NCI-H2029 treated with DMSO at 0.1 percent for 48 hours (cell line): ENCODE measurements at regions not wholly inside any gene's neighbourhood (a gene's known extent, or its start where the extent isn't known, plus 50 kb on each side); places are given as distances from the start of the nearest gene placed in this dataset.
"Not testable (repeated sequence)": the region's sequence is repeated elsewhere in the genome, so short reads cannot be mapped to it uniquely, and the experiment has no call there.

ENCODE experiments used
- DNase-seq: peaks from one replicate; lab custom pipeline; 2025; lab: John Stamatoyannopoulos, UW

DNA sequence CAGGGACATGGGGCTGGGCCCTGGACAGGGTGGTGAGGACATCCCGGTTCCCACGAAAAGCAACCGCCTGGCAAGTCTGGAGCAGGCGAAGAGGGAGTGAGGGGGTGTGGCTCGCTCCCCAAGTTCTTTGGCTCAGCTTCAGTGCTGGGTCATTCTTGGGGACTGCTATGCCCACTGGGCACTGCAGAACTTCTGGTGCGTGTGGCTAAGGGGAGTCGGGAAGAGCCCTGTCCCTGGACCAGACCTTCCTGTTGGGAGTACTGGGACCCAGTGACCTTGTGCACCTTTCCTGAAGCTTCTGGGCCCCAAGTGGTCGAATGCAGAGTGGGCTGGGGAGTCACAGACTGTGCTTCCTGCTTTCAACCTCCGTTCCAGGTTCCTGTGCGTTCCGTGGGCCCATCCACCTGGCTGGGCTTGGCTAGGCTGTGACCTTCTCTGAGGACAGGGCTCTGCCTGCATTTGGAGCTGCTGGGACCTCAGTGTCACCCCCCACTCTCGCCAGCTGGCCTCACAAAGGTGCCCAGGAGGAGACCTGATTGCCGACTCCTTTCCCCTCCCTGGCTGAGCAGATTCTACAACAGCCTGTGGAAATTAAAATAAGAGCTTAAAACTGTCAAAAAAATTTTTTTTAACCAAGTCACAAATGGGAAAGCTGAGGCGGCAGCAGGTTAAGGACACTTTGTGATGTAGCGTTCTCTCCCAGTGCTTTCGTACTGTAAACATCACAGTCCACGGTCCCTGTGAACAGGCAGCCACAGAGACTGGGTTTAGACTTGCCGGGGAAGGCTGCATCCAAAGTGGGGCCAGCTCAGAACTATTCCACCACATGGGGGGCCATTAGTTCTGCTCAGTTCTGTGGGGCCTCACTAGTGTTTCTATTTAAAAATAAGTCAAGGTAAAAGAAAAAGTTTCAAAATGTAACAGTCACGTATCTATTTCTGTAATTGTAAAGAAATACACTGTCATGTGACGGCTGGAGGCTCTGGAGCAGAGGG is 63.8 kb upstream of the WNT7B start:
- DNase-seq, result no peak

DNA sequence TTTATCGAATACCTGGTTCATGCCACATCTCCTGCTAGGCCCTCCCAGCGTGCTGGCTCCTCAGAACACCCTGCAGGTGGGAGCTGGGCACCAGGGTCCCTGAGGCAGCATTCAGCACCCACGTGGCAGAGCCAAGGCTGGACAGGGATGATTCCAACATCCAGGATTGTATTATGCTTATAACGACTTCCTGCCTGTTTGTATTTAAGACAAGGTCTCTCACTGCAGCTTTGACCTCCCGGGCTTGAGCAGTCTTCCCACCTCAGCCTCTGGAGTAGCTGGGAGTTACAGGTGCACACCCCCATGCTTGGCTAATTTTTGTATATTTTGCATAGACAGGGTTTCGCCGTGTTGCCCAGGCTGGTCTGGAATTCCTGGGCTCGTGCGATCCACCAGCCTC is 64.7 kb upstream of the WNT7B start:
- no peak for DNase-seq

DNA sequence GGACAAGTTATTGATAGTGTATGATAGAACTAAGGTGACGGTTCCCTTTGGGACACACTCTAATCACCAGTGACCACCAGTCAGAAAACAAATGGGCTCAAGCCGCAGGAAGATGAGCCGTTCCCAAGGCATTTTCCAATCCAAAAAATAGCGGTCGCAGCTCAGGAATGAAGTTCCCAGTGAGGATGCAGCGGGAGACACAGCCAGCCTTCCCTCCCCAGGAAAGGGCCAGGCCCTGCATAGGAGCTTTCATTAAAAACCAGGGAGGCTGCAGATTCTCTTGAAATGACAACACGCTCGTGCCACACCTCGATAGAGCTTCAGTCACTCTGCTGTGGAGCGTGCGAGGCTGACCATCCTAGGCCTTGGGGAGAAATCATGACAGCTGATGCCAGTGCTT is 65.8 kb upstream of the WNT7B start:
- no peak for DNase-seq

DNA sequence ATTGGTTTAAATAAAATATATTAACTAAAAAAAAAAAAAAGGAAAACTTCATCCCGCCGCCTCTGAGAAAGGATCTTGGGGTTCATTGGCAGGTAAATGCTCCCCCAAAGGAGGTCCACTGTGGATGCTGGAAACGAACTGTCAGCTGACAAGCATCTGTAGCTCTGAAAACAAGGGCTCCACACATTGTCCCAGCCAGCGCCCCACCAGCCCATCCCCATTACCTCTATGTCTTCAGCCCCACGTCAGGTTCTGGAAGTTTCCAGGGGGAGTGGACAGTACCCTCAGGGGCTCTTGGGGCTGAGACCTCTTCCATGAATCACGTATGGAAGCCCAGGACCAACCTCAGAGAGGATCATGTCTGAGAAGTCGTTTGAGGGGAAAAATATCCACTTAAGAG is 66.4 kb upstream of the WNT7B start:
- DNase-seq, result no peak

DNA sequence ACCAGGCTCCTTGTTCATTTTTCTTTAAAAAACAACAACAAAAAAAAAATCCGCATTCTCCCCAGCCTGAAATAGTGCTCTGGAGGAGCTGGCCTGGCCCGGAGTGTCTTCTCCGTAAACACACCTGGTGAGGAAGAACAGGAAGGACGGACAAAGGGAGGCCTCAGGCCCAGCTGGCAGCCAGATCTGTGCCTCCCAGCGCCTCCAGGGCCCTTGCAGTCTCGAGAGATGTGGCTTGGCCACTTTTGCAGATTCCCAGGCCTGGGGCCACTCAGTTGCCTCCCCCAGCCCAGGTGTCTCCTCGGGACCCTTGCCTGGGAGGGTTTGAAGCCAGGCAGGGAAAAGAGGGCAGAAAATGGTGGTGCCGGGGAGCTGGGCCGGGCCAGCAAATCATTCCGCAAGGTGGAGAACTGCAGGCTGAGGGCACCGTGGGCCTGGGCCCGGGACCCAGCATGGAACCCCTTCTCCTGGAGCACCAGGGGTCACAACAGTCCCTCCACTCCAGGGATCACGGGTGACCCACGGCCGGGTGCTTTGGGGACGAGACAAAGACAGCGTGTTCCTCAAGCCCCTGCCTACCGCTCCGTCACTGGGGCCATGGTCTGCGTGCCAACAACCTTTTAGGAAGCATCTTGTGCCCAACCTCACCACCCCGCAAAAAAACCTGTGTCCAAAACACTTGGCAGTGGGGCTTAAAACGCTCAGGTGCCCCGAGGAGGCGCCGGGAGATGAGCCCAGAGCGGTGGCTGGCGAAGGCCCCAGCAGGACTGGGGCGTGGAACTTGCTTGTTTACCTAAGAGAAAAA is 67.1 kb upstream of the WNT7B start:
- peak; percentile 61 for DNase-seq

DNA sequence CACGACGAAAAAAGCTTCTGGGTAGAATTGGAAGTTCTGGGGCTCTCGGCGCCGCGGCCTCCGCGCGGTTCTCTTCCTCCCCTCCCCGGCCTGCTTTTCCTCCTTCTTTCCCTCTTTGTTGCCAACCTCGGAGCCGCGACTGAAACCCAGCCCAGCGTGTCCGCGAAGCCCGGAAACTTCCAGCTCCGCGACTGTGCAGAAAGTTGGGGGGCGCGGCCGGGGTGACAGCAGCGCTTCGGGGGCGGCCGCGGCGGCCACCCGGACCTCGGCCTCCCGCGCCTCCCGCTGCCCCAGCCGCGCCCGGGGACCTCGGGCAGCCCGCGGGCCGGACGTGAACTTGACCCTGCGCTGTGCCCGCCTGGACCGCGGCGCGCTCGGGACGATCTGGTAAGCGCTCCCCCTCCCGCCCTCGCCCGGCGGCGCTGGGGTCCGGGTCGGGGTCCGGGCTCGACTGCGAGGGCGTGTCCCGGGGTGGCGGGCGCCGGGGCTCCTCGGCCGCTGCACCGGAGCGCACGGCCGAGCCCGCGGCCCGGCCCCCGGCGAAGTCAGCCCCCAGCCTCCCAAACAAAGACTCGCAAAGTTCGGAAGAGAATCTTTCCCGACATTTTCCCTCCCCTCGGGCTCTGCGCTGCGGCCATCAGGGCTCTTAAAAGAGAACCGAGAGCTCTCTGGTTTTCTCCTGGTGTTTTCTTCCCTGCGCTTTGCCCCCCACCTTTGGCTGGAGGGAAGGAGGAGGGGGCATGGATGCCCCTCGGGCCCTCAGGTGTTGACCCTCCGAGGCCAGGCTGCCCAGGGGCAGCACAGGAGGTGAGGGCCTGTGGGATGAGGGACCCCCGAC is 67.9 kb upstream of the WNT7B start:
- DNase-seq, result no peak

DNA sequence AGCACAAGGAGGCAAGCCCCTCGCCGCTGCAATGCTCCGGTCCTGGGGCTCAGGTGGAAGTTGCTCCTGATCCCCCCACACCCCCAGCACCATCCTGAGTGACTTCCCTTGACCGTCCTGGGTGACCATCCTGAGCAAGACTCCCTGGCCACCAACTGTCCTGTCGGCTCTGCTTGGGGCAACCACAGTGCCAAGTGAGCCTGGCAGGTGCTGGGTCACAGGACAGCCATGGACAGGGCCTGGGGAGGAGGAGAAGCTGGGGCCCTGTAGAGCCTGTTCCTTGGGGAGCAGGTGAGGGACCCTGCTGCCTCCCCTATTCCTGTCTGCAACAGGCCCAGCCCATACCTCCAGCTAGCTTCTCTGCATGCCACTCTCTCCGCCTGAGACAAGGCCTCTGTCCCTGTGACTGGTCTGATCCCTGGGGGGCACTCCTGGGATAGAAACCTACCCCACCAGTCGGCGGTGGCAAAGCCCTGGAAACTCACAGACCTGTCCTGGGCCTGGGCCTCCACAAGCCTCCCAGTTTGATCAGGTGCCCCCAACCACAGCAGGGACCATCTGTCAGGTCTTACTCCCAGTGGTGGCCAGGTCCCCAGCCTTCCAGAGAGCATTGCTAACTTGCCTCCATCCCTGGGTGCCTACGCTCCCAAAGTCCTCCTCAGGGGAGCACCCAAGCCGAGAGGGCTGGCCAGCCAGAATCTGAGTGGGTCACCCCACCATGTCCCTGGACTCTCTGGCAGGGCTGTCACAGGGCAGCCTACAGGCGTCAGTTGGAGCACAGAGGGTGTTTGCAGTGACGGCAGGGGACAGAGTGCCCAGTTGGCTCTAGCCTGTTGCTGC is 68.7 kb upstream of the WNT7B start:
- DNase-seq, result no peak

DNA sequence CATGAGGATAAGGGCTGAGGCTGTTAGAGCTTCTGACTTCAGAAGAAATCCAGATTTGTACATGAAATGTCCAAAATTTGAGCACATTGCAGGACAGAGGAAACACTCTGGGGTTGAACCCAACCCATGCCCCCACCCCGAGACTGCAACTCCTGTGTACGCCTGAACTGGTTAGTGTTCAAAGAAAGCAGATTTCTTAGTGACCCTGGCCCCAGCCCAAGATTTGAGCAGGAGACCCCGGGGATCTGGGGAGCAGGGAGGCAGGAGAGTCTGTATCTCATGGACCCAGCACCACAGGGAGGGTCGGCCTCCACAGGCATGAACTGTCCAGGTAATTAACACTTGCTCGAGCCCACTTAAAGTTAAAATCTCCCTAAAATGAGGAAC is 69.3 kb upstream of the WNT7B start:
- no peak for DNase-seq

DNA sequence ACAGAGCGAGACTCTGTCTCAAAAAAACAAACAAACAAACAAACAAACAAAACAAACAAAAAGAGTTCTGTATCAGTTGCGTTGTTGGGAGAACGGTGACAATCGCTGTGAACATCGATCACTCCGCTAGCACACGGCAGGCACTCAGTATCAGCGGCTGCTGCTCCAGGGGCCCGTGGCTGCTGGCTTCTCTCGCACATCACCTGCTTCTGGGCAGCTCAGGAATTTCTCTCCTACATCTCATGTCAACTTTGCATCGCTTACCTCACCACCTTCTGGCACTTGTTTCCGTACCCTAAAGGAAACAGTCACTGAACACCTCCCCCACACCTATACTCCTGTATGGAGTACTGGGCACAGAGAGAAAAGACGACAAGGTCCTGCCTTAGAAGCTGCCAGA is 70.3 kb upstream of the WNT7B start:
- no peak for DNase-seq

DNA sequence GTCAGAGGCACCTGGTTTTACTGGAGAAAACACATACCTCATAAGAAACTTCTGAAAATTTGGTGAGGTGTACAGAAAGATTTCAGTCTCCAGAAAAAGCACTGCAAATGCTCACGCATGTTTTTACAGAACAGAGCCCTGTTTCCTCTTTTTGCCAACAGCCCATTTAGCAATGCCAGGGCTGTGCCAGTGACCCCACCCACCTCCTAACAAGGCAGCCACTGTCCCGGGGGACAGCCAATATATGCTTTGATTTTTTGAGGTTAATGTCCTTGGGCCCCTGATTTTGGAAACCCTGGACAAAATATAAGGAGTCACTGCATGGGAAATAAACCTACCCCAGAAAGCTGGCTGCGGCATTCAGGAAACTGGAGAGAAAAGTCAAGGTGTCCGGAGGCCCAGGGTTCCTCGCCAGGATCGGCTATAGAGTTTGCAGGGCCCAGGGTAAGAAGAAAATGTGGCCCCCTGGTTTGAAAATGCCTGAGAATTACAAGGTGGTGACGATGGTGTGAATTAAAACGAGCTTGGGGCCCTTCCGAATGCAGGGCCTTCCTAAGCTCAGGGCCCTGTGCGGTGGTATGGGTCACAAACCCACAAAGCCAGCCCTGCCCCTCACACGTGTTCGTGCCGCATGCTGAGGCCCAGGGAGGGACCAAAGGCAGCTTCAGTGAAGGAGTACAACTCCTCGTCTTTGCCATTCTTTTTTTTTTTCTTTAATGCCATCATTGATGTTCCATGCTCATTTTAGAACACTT is 71.1 kb upstream of the WNT7B start:
- no peak for DNase-seq

DNA sequence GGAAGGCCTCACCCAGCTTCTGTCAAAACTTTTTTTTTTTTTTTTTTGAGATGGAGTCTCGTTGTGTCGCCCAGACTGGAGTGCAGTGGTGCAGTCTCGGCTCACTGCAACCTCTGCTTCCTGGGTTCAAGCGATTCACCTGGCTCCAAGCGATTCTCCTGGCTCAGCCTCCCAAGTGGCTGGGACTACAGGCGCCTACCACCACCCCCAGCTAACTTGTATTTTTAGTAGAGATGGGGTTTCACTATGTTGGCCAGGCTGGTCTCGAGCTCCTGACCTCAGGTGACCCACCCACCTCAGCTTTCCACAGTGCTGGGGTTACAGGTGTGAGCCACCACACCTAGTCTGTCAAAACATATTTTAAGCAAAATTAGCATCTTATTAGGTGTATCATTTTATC is 71.7 kb upstream of the WNT7B start:
- DNase-seq, result not testable (repeated sequence)

DNA sequence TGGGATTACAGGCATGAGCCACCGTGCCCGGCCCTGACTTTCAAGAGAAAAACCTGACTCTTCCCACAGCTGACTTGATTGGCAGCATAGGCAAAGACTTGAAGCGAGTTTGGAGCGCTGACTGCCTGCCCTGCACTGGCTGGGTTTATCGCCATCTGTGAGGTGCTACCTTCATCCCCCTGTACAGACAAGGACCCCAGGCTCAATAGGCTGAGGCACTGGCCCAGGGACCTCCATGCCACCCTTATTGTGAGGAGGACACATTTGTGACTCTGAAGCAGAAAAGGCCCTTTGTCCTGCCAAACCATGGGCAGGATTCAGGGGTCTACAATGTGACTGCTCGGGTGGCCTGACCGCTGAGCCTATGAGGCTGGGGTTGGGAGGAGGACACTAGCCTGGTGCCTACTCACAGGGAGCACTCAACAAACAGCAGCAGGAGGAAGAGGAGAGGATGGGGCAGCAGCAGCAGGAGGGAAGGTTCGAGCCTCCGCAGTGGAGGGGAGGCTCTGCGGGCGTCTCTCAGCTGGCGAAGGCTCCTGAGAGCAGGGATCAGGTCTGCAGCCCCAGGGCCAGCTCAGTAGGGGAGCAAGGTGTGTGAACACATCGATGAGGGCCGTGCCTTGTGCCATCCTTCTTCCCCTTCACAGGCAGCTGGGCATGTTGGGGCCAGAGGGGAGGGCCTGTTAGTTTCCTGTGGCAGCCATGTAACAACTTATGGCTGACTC is 72.9 kb upstream of the WNT7B start:
- no peak for DNase-seq

DNA sequence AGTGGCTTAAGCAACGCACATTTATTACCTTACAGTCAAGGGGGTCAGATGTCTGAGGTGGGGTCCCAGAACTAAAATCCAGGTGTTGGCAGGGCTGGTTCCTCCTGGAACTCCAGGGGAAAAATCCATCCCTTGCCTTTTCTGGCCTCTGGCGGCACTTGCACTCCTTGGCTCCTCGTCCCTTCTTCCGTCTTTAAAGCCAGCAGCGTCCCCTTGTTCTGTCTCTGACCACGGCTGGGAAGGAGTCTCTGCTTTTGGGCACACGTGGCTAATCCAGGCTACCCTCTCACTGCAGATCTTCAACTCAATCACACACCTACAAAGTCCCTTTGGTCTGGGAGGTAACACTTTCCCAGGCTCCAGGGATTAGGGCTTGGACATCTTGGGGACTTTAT is 73.5 kb upstream of the WNT7B start:
- DNase-seq, result no peak

DNA sequence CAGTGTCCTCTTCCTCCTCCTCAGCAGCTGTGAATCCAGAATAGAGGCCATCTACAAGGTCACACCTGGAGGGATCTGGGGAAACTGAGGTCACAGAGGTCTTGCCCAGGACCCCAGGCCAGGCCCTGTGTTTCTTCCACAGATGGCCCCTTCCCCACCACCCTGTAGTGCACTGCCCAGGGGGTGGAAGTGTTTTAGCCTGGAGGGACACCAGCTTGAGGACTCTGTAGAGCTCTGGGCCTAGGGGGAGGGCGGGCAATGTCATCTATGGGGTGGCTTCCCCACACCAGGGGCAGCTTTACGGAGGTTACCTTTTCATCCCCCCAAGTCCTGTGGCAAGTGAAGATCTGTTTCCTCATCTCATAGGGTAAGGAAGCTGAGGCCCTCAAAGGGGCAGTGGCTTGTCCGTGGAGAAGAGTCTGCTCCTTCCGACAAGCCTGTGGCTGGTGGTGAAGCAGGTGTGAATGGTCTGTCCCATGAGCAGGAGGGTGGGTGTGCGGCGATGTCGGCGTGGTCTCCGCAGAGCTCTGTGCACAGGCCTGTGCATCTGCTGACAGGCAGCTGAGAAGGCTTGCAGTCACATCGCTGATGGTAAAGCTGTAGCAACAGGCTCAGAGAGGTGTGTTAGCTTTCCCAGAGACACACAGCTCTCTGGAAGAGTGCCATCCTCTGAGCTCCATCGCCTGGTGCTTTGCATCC is 74.1 kb upstream of the WNT7B start:
- no peak for DNase-seq

DNA sequence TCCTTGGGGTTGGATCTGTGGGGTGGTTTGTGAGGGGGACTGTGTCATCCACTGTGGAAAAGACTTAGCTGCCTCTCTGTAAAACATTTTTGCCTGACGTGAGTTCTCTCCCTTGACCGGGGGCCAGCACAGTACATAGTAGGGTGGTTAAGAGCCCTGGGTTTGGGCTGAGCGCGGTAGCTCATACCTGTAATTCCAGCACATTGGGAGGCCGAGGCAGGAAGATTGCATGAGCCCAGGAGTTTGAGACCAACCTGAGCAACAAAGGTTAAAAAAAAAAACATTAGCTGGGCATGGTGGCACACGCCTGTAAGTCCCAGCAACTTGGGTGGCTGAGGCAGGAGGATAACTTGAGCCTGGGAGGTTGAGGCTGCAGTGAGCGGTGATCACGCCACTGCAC is 74.7 kb upstream of the WNT7B start:
- no peak for DNase-seq

DNA sequence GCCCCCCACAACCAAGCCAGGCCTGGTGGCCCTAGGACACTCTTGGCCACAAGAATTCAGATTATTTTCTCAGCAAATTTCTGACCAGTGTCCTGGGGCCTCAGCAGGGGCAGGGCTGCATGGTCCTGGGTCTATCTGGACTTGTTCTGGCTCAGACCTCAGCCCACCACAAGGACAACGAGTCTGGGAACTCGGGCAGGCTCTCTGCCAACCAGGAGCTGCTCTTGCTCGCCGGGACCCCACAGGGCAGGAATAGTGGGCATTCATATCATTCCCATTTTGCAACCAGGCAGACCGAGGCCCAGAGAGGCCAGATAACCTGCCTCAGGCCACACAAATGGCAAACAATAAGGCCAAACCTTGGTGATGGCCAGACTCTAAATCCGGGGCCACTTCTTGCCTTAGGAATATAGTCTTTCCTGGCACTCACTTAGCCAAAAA is 75.4 kb upstream of the WNT7B start:
- no peak for DNase-seq

DNA sequence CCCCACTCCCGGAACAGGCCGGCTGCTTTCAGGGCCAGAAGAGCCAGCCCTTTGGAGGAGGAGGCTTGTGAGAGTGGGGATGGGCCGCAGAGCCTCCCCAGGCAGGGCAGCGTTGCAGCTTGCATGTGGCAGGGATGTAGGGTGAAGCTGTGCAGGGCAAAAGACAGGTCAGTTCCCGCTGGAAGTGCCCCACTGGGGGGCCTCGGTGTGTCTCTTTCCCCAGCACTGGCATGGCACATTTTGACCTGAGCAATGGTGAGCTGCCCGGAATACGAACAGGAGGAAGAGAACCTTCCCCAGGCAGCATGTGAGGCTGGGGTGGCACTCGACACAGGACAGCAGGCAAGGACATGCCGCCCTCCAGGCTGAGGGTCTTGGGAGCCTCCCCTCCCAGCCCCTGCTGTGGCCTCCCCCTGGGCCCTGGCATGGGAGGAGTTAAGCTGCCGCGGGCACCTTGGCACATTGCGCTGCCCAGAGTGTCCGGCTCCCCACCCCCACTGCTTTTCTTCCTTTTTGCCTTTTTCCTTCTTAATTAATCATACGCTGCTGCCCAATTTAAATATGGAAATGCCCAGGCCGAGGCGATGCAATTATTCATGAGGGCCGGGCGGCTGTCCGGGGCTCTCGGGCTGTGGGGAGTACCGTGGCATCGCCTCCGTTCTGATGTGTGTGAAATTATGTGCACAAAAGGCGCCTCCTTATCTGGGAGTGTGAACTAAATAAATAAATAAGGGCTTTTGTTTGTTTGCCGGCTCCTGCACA is 76.0 kb upstream of the WNT7B start:
- DNase-seq, result peak; percentile 61

DNA sequence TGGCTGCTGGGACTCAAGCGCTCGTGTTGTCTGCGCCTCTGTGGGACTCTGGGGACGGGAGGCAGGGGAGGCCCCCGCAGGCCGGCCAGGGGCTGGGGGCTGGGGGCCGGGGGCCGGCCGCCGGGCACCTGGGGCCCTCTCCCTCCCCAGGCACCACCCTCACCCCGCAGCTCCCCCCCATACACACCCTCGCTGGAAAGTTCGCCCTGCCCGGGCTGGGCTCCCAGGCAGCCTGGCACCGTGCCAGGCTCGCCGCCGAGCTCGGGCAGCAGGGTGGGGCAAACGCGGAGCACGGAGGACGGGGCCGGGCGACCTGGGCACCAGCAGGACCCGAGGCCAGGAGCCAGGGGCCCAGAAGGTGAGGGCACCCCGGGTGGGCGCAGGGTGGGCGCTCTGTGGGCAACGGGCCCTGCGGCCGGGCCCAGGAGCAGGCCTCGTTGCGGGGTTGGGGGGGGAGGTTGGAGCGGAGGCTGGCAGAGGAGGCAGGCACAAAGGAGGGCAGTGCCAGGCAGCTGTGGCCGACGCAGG is 76.7 kb upstream of the WNT7B start:
- DNase-seq, result no peak
